ENCODE measurements at regions not wholly inside any gene's neighbourhood (a gene's known extent, or its start where the extent isn't known, plus 50 kb on each side); places are given as distances from the start of the nearest gene placed in this dataset.

- TF ChIP-seq CTCF (IDR thresholded peaks at IDR 0.05) = no peak
- Histone ChIP-seq H3K4me1 (ENCODE audit: control insufficient read depth in 1 of 2, insufficient read depth in 1 of 2, low read depth in 1 of 2, low read length in 1 of 2) (no peaks in the 10 kb centered on the region), H3K27ac (no peak overlapping the region), H3K36me3 (no peaks in the 10 kb centered on the region), H3K27me3 (peaks cover 10% of the 10 kb centered on the region), H3K4me3 (ENCODE audit: low read depth in 1 of 2, low read length in 1 of 2) (no peak overlapping the region), H3K9me3 (no peaks in the 10 kb centered on the region)
Observed at GRCh38 chr16:87138738-87139267, 178.4 kb downstream of the C16orf95 start.

GRCh38 chr16:87140211-87141200 lies 176.7 kb downstream of the C16orf95 start:
- H3K27ac ChIP-seq = no peak overlapping the region
- H3K9me3 ChIP-seq = no peaks in the 10 kb centered on the region
- TF ChIP-seq CTCF (IDR thresholded peaks at IDR 0.05) = no peak
- no peaks in the 10 kb centered on the region for H3K36me3 ChIP-seq
- H3K27me3 ChIP-seq = peaks cover 10% of the 10 kb centered on the region
- no peaks in the 10 kb centered on the region for H3K4me1 ChIP-seq (ENCODE audit: control insufficient read depth in 1 of 2, insufficient read depth in 1 of 2, low read depth in 1 of 2, low read length in 1 of 2)
- H3K4me3 ChIP-seq (ENCODE audit: low read depth in 1 of 2, low read length in 1 of 2) = no peak overlapping the region

GRCh38 chr16:87141402-87141801 lies 175.8 kb downstream of the C16orf95 start:
- TF ChIP-seq CTCF (IDR thresholded peaks at IDR 0.05) = no peak
- Histone ChIP-seq H3K36me3 (no peaks in the 10 kb centered on the region), H3K27me3 (peaks cover 10% of the 10 kb centered on the region)

GRCh38 chr16:87143661-87144121 lies 173.5 kb downstream of the C16orf95 start:
- no peak for TF ChIP-seq CTCF (IDR thresholded peaks at IDR 0.05)
- peaks cover 10% of the 10 kb centered on the region for H3K27me3 ChIP-seq
- no peak overlapping the region for H3K4me3 ChIP-seq (ENCODE audit: low read depth in 1 of 2, low read length in 1 of 2)
- no peaks in the 10 kb centered on the region for H3K36me3 ChIP-seq
- no peaks in the 10 kb centered on the region for H3K4me1 ChIP-seq (ENCODE audit: control insufficient read depth in 1 of 2, insufficient read depth in 1 of 2, low read depth in 1 of 2, low read length in 1 of 2)
- H3K27ac ChIP-seq = no peak overlapping the region
- H3K9me3 ChIP-seq = no peaks in the 10 kb centered on the region

More at GRCh38 chr16:87141402-87141801, 175.8 kb downstream of the C16orf95 start:
- no peak overlapping the region for H3K27ac ChIP-seq
- H3K4me3 ChIP-seq (ENCODE audit: low read depth in 1 of 2, low read length in 1 of 2) = no peak overlapping the region
- H3K4me1 ChIP-seq (ENCODE audit: control insufficient read depth in 1 of 2, insufficient read depth in 1 of 2, low read depth in 1 of 2, low read length in 1 of 2) = no peaks in the 10 kb centered on the region
- no peaks in the 10 kb centered on the region for H3K9me3 ChIP-seq

- TF ChIP-seq CTCF (IDR thresholded peaks at IDR 0.05) = no peak
- no peaks in the 10 kb centered on the region for H3K4me1 ChIP-seq (ENCODE audit: control insufficient read depth in 1 of 2, insufficient read depth in 1 of 2, low read depth in 1 of 2, low read length in 1 of 2)
- H3K27me3 ChIP-seq = peaks cover 10% of the 10 kb centered on the region
- no peaks in the 10 kb centered on the region for H3K9me3 ChIP-seq
- no peak overlapping the region for H3K27ac ChIP-seq
- H3K4me3 ChIP-seq (ENCODE audit: low read depth in 1 of 2, low read length in 1 of 2) = no peak overlapping the region
- H3K36me3 ChIP-seq = no peaks in the 10 kb centered on the region
Observed at GRCh38 chr16:87144232-87144631, 173.0 kb downstream of the C16orf95 start.

All from neutrophil (primary cell).